Kidney (tissue), 13 donors: ENCODE measurements at regions not wholly inside any gene's neighbourhood (a gene's known extent, or its start where the extent isn't known, plus 50 kb on each side); places are given as distances from the start of the nearest gene placed in this dataset.
A peak's percentile ranks its signal among the peaks of the same experiment; 100 is the strongest.

Source experiments
- DNase-seq, 5 donors: peaks; one replicate each; pipeline ENCODE4 v3.0.0-alpha.2; 2013 to 2020
- FAIRE-seq: peaks from 2 replicates; lab custom pipeline; 2012; peaks lifted over from hg19 to GRCh38; lab: Jason Lieb, UNC
- H3K27ac ChIP-seq, 2 donors: one replicate each; pipeline ENCODE4 v1.7.0; 2013; ENCODE audit warnings: low read depth in 2 of 2, low read length in 2 of 2, inconsistent platforms in 1 of 2
- H3K27me3 ChIP-seq: one replicate; pipeline ENCODE4 v1.7.1; 2013; ENCODE audit warnings: low read length, inconsistent platforms; ENCODE audit not compliant: control insufficient read depth, insufficient read depth
- H3K36me3 ChIP-seq, 3 donors: one replicate each; pipeline versions ENCODE4 v1.7.0 to v1.7.1; 2013; ENCODE audit warnings: low read length in 3 of 3, control low read depth in 1 of 3, inconsistent platforms in 1 of 3; ENCODE audit not compliant: insufficient read depth in 3 of 3, control insufficient read depth in 2 of 3
- H3K4me1 ChIP-seq, 3 donors: one replicate each; pipeline versions ENCODE4 v1.7.0 to v1.7.1; 2013; ENCODE audit warnings: low read length in 3 of 3, inconsistent platforms in 1 of 3, low read depth in 1 of 3; ENCODE audit not compliant: control insufficient read depth in 2 of 3, insufficient read depth in 2 of 3
- H3K4me3 ChIP-seq, 3 donors: one replicate each; pipeline versions ENCODE4 v1.7.0 to v1.8.1; 2013; ENCODE audit warnings: low read length in 3 of 3, control low read depth in 1 of 3, inconsistent platforms in 1 of 3
- H3K9ac ChIP-seq, 3 donors: one replicate each; pipeline versions ENCODE4 v1.7.0 to v1.7.1; 2013; ENCODE audit warnings: low read length in 3 of 3, control low read depth in 1 of 3, inconsistent platforms in 1 of 3
- H3K9me3 ChIP-seq, 3 donors: one replicate each; pipeline versions ENCODE4 v1.7.0 to v1.7.1; 2013; ENCODE audit warnings: low read length in 3 of 3, control low read depth in 1 of 3, inconsistent platforms in 1 of 3; ENCODE audit not compliant: control insufficient read depth in 2 of 3, insufficient read depth in 1 of 3
- intact Hi-C: fragments of 100-400 bp; cut with DNase I; formaldehyde crosslinking; loops from one replicate; pipeline ENCODE4 v1.11.1; 2022
- TF ChIP-seq, protein P1 (sequence below): IDR thresholded peaks from 3 replicates; pipeline ENCODE4 v1.5.1; 2012; ENCODE audit warnings: mild to moderate bottlenecking, moderate library complexity, borderline replicate concordance; ENCODE audit not compliant: insufficient read depth; ENCODE audit errors: extremely low read depth
- donor health status: control.
- donor health status: control.
- donor health status: control.
- donor health status: control.
- donor health status: control.
- donor health status: DM: yes; HTN: yes; CAD: no.
- donor health status: Normal renal cell carcinoma (clear cell type).

- Histone ChIP-seq H3K4me3 (no peak overlapping the region), H3K27ac (no peak overlapping the region), H3K9me3 (peaks cover 0 to 7% (median 0%) of the 10 kb centered on the region in 3 donors), H3K27me3 (no peaks in the 10 kb centered on the region), H3K36me3 (no peaks in the 10 kb centered on the region), H3K9ac (no peak overlapping the region), H3K4me1 (no peaks in the 10 kb centered on the region)
- intact Hi-C loops = no loop called here
- TF ChIP-seq, protein P1, sequence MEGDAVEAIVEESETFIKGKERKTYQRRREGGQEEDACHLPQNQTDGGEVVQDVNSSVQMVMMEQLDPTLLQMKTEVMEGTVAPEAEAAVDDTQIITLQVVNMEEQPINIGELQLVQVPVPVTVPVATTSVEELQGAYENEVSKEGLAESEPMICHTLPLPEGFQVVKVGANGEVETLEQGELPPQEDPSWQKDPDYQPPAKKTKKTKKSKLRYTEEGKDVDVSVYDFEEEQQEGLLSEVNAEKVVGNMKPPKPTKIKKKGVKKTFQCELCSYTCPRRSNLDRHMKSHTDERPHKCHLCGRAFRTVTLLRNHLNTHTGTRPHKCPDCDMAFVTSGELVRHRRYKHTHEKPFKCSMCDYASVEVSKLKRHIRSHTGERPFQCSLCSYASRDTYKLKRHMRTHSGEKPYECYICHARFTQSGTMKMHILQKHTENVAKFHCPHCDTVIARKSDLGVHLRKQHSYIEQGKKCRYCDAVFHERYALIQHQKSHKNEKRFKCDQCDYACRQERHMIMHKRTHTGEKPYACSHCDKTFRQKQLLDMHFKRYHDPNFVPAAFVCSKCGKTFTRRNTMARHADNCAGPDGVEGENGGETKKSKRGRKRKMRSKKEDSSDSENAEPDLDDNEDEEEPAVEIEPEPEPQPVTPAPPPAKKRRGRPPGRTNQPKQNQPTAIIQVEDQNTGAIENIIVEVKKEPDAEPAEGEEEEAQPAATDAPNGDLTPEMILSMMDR = no peak
- no peak for DNase-seq
- FAIRE-seq = no peak
These were observed 347.8 kb upstream of the TNP1 start for GRCh38 chr2:217207699-217208010.

DNA sequence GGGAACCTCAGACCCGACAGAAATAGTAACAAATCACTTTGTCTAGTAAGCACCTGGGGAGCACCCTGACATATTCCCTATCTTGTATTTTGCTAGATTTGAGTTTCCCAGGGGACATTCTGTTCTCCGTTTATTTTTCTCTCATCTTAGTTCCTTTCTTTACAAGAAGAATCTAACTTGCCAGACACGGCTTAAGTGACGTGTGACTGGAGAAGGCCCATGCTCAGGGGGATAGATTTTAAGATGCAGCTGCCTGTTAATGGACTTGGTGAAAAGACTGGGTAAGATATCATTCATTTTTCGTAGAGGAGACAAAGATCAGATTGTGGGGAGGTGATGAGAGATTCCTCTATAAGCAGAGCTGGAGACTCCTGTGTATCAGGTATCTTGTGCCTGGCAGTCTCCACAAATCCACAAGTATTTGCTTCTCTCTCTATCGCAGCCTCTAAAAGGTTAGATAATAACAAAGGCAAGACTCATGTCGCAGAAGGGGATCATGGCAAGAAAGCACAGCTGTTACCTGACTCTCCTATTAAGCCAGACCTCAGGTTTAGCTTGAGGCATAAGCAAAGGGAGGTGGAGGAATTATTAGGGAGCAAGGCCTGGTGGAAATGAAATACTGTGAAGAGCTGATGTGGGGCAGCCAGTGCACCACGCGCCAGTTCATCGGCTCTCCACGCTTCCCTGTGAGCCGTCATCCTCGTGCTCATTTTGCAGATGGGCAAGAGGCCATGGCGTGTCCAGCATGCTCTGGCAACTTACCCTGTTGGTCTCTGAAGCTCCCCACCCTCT is 347.2 kb upstream of the TNP1 start:
- Histone ChIP-seq H3K9me3 (peaks cover 0 to 7% (median 0%) of the 10 kb centered on the region in 3 donors), H3K36me3 (no peaks in the 10 kb centered on the region), H3K9ac (no peak overlapping the region), H3K4me3 (no peak overlapping the region), H3K27me3 (no peaks in the 10 kb centered on the region), H3K27ac (no peak overlapping the region), H3K4me1 (no peaks in the 10 kb centered on the region)
- DNase-seq (peak in 2 of 5 donors; percentile 28 to 32), FAIRE-seq (no peak)
- intact Hi-C loops = no loop called here
- TF ChIP-seq, protein P1 = no peak

DNA sequence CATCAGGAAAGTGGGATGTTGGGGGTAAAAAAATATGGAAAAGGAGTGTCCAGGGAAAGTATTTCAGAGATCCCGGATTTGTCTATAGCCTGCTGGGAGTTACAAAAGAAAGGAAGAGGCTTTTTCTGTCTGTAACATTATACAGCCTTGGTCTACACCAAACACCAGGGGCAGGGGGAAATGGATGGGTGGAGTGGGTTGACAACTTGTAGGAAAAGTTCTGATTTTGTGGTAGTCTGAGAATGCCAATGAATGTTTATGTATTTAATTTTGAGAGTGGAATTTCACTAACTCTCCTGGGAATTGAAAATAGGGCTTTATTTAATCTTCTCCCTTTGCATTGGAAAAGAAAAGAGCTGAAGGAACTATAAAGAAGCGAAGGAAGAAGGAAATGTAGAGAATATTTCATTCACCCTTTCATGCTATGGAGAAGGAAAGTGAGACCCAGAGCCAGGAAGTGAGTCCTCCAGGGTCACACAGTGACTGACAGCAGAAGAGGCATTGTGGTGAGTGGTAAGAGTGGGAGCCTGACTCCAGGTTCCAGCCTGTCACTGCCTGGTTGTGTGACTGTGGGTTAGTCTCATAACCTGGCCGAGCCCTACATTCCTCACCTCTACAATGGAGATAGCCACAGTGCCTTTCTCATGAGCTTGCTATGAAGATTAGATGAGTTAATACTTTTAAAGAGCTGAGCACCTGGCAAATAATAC is 346.3 kb upstream of the TNP1 start:
- intact Hi-C loops = no loop called here
- Histone ChIP-seq H3K4me3 (no peak overlapping the region), H3K27ac (no peak overlapping the region), H3K36me3 (no peaks in the 10 kb centered on the region), H3K9ac (no peak overlapping the region), H3K9me3 (peaks cover 0 to 7% (median 0%) of the 10 kb centered on the region in 3 donors), H3K4me1 (no peaks in the 10 kb centered on the region), H3K27me3 (no peaks in the 10 kb centered on the region)
- FAIRE-seq (no peak), DNase-seq (no peak)
- TF ChIP-seq, protein P1 = no peak
